Fibroblast of lung (primary cell): ENCODE measurements at regions not wholly inside any gene's neighbourhood (a gene's known extent, or its start where the extent isn't known, plus 50 kb on each side); places are given as distances from the start of the nearest gene placed in this dataset.

Source experiments
- DNase-seq, 2 donors: peaks; one replicate each; pipeline versions ENCODE4 v3.0.0 to v3.0.0-alpha.2; 2010; ENCODE audit warnings: low read depth in 2 of 2
- H2AFZ ChIP-seq: 2 replicates; pipeline ENCODE4 v1.5.1; 2012; ENCODE audit warnings: low read length, control low read depth, inconsistent platforms
- H3K27ac ChIP-seq: 2 replicates; pipeline ENCODE4 v1.5.1; 2011; ENCODE audit warnings: low read length, control low read depth; ENCODE audit not compliant: insufficient read depth
- H3K27me3 ChIP-seq: 2 replicates; pipeline ENCODE4 v1.5.1; 2011; ENCODE audit warnings: mild to moderate bottlenecking, low read length; ENCODE audit not compliant: control insufficient read depth, insufficient read depth
- H3K36me3 ChIP-seq: 2 replicates; pipeline ENCODE4 v1.5.1; 2011; ENCODE audit warnings: low read length; ENCODE audit not compliant: control insufficient read depth, insufficient read depth
- H3K4me1 ChIP-seq: 2 replicates; pipeline ENCODE4 v1.5.1; 2011; ENCODE audit warnings: low read length; ENCODE audit not compliant: control insufficient read depth, insufficient read depth; ENCODE audit errors: extremely low read depth
- H3K4me2 ChIP-seq: 2 replicates; pipeline ENCODE4 v1.5.1; 2011; ENCODE audit warnings: low read length, control low read depth; ENCODE audit not compliant: insufficient read depth; ENCODE audit errors: extremely low read depth
- H3K4me3 ChIP-seq, 4 experiments: fragments of 200-600 bp in 1 of 4; sonication (generic) in 1 of 4; replicated peaks in 1 of 4; 2 replicates each; pipeline ENCODE4 v1.5.1; 2011 to 2016; ENCODE audit warnings: low read length in 4 of 4, low read depth in 3 of 4, mild to moderate bottlenecking in 3 of 4, control low read depth in 2 of 4, inconsistent platforms in 1 of 4, mixed read lengths in 1 of 4; ENCODE audit not compliant: insufficient read depth in 1 of 4; ENCODE audit errors: control extremely low read depth in 1 of 4
- H3K79me2 ChIP-seq: 2 replicates; pipeline ENCODE4 v1.5.1; 2012; ENCODE audit warnings: mild to moderate bottlenecking, low read length, inconsistent platforms; ENCODE audit not compliant: control insufficient read depth, insufficient read depth
- H3K9ac ChIP-seq: 2 replicates; pipeline ENCODE4 v1.5.1; 2011; ENCODE audit warnings: mild to moderate bottlenecking, low read length, control low read depth; ENCODE audit not compliant: insufficient read depth
- H3K9me3 ChIP-seq: 2 replicates; pipeline ENCODE4 v1.5.1; 2012; ENCODE audit warnings: low read depth, low read length; ENCODE audit not compliant: control insufficient read depth, insufficient read depth
- H4K20me1 ChIP-seq: 2 replicates; pipeline ENCODE4 v1.5.1; 2011; ENCODE audit warnings: low read length; ENCODE audit not compliant: control insufficient read depth, insufficient read depth; ENCODE audit errors: extremely low read depth
- EZH2 ChIP-seq: IDR thresholded peaks from 2 replicates; pipeline ENCODE4 v1.5.1; 2012; ENCODE audit warnings: low read length, control low read depth, mild to moderate bottlenecking; ENCODE audit errors: missing control alignments
- TF ChIP-seq, protein P1 (sequence below), 2 donors: IDR thresholded peaks in 1 of 2; conservative IDR thresholded peaks in 1 of 2; 1 replicate in 1 of 2; 2 replicates in 1 of 2; pipeline ENCODE4 v1.5.1; 2011 to 2012; ENCODE audit warnings: low read length in 2 of 2, control low read depth in 1 of 2, inconsistent platforms in 1 of 2, low read depth in 1 of 2, mild to moderate bottlenecking in 1 of 2

DNA sequence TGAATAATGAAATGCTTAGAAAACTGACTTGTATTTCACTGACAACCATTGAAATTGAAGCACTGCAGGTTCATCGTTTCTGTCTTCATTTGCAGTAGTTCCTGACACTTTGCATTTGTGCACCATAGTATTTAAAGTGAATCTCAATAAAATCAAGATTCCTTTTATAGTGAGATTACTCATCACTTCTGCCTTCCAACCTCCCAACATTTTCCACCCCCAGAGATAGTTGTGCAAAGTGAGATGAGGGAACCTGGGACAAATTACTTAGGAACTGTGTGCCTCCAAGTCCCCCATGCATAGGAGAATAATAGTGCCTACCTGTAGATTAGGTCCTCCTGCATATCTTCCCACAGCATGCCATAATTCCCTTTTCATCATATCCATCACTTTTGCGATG, 114.9 kb upstream of the DPT start:
- H3K27ac ChIP-seq: no peak overlapping the region
- H4K20me1 ChIP-seq: no peaks in the 10 kb centered on the region
- H3K4me1 ChIP-seq: no peaks in the 10 kb centered on the region
- H3K4me3 ChIP-seq: no peak overlapping the region
- no peak overlapping the region for H3K9ac ChIP-seq
- H3K79me2 ChIP-seq: no peaks in the 10 kb centered on the region
- H3K4me2 ChIP-seq: no peak overlapping the region
- no peaks in the 10 kb centered on the region for H3K36me3 ChIP-seq
- H3K27me3 ChIP-seq: peaks cover 4% of the 10 kb centered on the region
- no peak for DNase-seq
- no peak overlapping the region for H2AFZ ChIP-seq
- H3K9me3 ChIP-seq: no peaks in the 10 kb centered on the region
- no peak for TF ChIP-seq EZH2
- TF ChIP-seq, protein P1, sequence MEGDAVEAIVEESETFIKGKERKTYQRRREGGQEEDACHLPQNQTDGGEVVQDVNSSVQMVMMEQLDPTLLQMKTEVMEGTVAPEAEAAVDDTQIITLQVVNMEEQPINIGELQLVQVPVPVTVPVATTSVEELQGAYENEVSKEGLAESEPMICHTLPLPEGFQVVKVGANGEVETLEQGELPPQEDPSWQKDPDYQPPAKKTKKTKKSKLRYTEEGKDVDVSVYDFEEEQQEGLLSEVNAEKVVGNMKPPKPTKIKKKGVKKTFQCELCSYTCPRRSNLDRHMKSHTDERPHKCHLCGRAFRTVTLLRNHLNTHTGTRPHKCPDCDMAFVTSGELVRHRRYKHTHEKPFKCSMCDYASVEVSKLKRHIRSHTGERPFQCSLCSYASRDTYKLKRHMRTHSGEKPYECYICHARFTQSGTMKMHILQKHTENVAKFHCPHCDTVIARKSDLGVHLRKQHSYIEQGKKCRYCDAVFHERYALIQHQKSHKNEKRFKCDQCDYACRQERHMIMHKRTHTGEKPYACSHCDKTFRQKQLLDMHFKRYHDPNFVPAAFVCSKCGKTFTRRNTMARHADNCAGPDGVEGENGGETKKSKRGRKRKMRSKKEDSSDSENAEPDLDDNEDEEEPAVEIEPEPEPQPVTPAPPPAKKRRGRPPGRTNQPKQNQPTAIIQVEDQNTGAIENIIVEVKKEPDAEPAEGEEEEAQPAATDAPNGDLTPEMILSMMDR (conservative IDR thresholded peaks at IDR 0.05 in 1 of 2, IDR thresholded peaks at IDR 0.05 in 1 of 2; ENCODE audit: low read depth in 1 of 2, low read length in 2 of 2): no peak

GRCh38 chr1:168845140-168845539, 116.1 kb upstream of the DPT start:
- H3K27me3 ChIP-seq: peaks cover 4% of the 10 kb centered on the region
- DNase-seq: no peak
- H3K9me3 ChIP-seq: no peaks in the 10 kb centered on the region
- no peak overlapping the region for H2AFZ ChIP-seq
- H3K4me2 ChIP-seq: no peak overlapping the region
- no peak for TF ChIP-seq EZH2
- TF ChIP-seq, protein P1 (conservative IDR thresholded peaks at IDR 0.05 in 1 of 2, IDR thresholded peaks at IDR 0.05 in 1 of 2; ENCODE audit: low read depth in 1 of 2, low read length in 2 of 2): no peak
- no peaks in the 10 kb centered on the region for H4K20me1 ChIP-seq
- H3K79me2 ChIP-seq: no peaks in the 10 kb centered on the region
- no peak overlapping the region for H3K27ac ChIP-seq
- H3K4me1 ChIP-seq: no peaks in the 10 kb centered on the region
- no peak overlapping the region for H3K9ac ChIP-seq
- no peak overlapping the region for H3K4me3 ChIP-seq
- no peaks in the 10 kb centered on the region for H3K36me3 ChIP-seq

DNA sequence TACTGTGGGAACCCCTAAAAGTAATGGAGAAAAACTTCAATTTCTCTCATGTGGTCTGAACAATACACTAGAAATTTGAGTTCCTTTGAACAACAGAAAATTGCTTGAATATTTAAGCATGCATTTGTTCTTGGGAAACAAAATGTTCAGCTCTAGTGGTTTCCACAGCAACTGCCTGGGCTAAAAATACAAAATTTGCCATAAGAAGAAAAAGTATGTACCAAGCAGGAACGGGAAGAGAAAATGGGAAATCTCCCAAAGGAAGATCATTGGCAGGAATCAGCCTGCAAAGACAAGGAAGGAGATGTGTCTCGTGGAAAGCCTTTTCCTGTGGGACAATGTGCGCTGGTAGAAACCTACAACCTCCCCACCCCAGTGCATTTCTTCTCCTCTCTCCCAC, 119.0 kb upstream of the DPT start:
- Histone ChIP-seq H3K9ac (no peak overlapping the region), H3K79me2 (no peaks in the 10 kb centered on the region), H3K27me3 (peaks cover 4% of the 10 kb centered on the region), H4K20me1 (no peaks in the 10 kb centered on the region), H3K4me3 (no peak overlapping the region), H3K4me1 (no peaks in the 10 kb centered on the region), H3K4me2 (no peak overlapping the region), H3K9me3 (no peaks in the 10 kb centered on the region), H3K27ac (no peak overlapping the region), H3K36me3 (no peaks in the 10 kb centered on the region), H2AFZ (no peak overlapping the region)
- DNase-seq: no peak
- TF ChIP-seq, protein P1 (conservative IDR thresholded peaks at IDR 0.05 in 1 of 2, IDR thresholded peaks at IDR 0.05 in 1 of 2; ENCODE audit: low read depth in 1 of 2, low read length in 2 of 2): no peak
- no peak for TF ChIP-seq EZH2
